A549 (cell line): ENCODE measurements at regions not wholly inside any gene's neighbourhood (a gene's known extent, or its start where the extent isn't known, plus 50 kb on each side); places are given as distances from the start of the nearest gene placed in this dataset.
"Not testable (repeated sequence)": the region's sequence is repeated elsewhere in the genome, so short reads cannot be mapped to it uniquely, and the experiment has no call there.

Experiments
- ATAC-seq, 2 experiments: fragments of 200-7000 bp in 1 of 2; fragments of >200 bp in 1 of 2; cut with Nextera tagmentation in 1 of 2; cut with Tn5 transposase in 1 of 2; 3 replicates each; pipeline versions ENCODE4 v1.8.0 to v1.9.1; 2018 to 2020; ENCODE audit warnings: mild to moderate bottlenecking in 1 of 2, moderate library complexity in 1 of 2
- CTCF ChIA-PET: fragments of 300-600 bp; sonication (Branson Sonifier 250); formaldehyde crosslinking; extraction: SDS; loops from one replicate; lab custom pipeline; 2021; ENCODE audit warnings: antibody characterized with exemption, inconsistent platforms; lab: Yijun Ruan, JAX
- POLR2A ChIA-PET: fragments of 350-600 bp; formaldehyde crosslinking; extraction: SDS; loops from one replicate; lab custom pipeline; 2021; ENCODE audit warnings: antibody characterized with exemption, inconsistent platforms; lab: Yijun Ruan, JAX
- DNase-seq, 2 experiments: peaks; one replicate each; pipeline versions ENCODE4 v3.0.0 to v3.0.0-alpha.2; 2011 to 2016; ENCODE audit warnings: low read depth in 1 of 2, low spot score in 1 of 2
- FAIRE-seq: peaks from 2 replicates; lab custom pipeline; 2011; peaks lifted over from hg19 to GRCh38; lab: Jason Lieb, UNC
- H3K27ac ChIP-seq, 2 experiments: fragments of >200 bp; sonication (Bioruptor Twin); formaldehyde crosslinking; 3 replicates each; pipeline ENCODE4 v1.5.1; 2016 to 2017
- H3K4me1 ChIP-seq: fragments of >200 bp; sonication (Bioruptor Twin); formaldehyde crosslinking; 3 replicates; pipeline ENCODE4 v1.6.1; 2016
- H3K4me2 ChIP-seq: fragments of >200 bp; sonication (Bioruptor Twin); formaldehyde crosslinking; 3 replicates; pipeline ENCODE4 v1.6.1; 2016
- H3K4me3 ChIP-seq: fragments of >200 bp; sonication (Bioruptor Twin); formaldehyde crosslinking; 3 replicates; pipeline ENCODE4 v1.5.1; 2016
- H3K9me3 ChIP-seq: fragments of >200 bp; sonication (Bioruptor Twin); formaldehyde crosslinking; 3 replicates; pipeline ENCODE4 v1.6.1; 2016
- CEBPB ChIP-seq, 2 experiments: fragments of >200 bp in 1 of 2; sonication (Bioruptor Twin) in 1 of 2; formaldehyde crosslinking in 1 of 2; IDR thresholded peaks; 2 replicates each; pipeline ENCODE4 v1.6.1; 2012 to 2016
- CHD2 ChIP-seq: fragments of 150-350 bp; IDR thresholded peaks from 2 replicates; pipeline ENCODE4 v1.6.1; 2014; ENCODE audit warnings: low read length; ENCODE audit not compliant: partially characterized antibody
- CTCF ChIP-seq: fragments of >200 bp; sonication (Bioruptor Twin); formaldehyde crosslinking; IDR thresholded peaks from 3 replicates; pipeline ENCODE4 v1.5.1; 2016
- EHMT2 ChIP-seq: fragments of 200-600 bp; sonication (generic); IDR thresholded peaks from 2 replicates; pipeline ENCODE4 v1.6.1; 2016; ENCODE audit warnings: antibody characterized with exemption, low read depth, mild to moderate bottlenecking, moderate library complexity
- ELK1 ChIP-seq: fragments of 150-350 bp; IDR thresholded peaks from 2 replicates; pipeline ENCODE4 v1.6.1; 2014; ENCODE audit warnings: low read depth, mild to moderate bottlenecking, low read length
- EP300 ChIP-seq, 2 experiments: fragments of >200 bp; sonication (Bioruptor Twin); formaldehyde crosslinking; IDR thresholded peaks; 2 replicates in 1 of 2; 3 replicates in 1 of 2; pipeline ENCODE4 v1.6.1; 2016 to 2017
- ESRRA ChIP-seq: fragments of 150-350 bp; IDR thresholded peaks from 2 replicates; pipeline ENCODE4 v1.6.1; 2014; ENCODE audit warnings: mild to moderate bottlenecking, low read length, borderline replicate concordance
- FOSB ChIP-seq: fragments of 250-450 bp; sonication (Bioruptor Pico); IDR thresholded peaks from 2 replicates; pipeline ENCODE4 v1.5.0; 2020; ENCODE audit warnings: mild to moderate bottlenecking, moderate library complexity
- FOSL2 ChIP-seq, 2 experiments: fragments of 450-650 bp in 1 of 2; fragments of >200 bp in 1 of 2; sonication (Bioruptor Twin) in 1 of 2; formaldehyde crosslinking; IDR thresholded peaks; 2 replicates each; pipeline versions ENCODE4 v1.5.0 to v1.6.1; 2016 to 2020; ENCODE audit warnings: mild to moderate bottlenecking in 1 of 2, moderate library complexity in 1 of 2
- GATA3 ChIP-seq: IDR thresholded peaks from 2 replicates; pipeline ENCODE4 v1.6.1; 2012; ENCODE audit warnings: borderline replicate concordance
- HDAC2 ChIP-seq: fragments of 200-600 bp; sonication (generic); IDR thresholded peaks from 2 replicates; pipeline ENCODE4 v1.6.1; 2016
- HMGXB4 ChIP-seq: fragments of 250-450 bp; sonication (Bioruptor Pico); IDR thresholded peaks from 2 replicates; pipeline ENCODE4 v1.5.0; 2021; ENCODE audit warnings: mild to moderate bottlenecking, moderate library complexity, borderline replicate concordance
- HOXB13 ChIP-seq: fragments of 250-450 bp; sonication (Bioruptor Pico); IDR thresholded peaks from 2 replicates; pipeline ENCODE4 v1.5.0; 2020; ENCODE audit warnings: low read depth, mild to moderate bottlenecking, moderate library complexity
- HOXB5 ChIP-seq: fragments of 250-450 bp; sonication (Bioruptor Pico); IDR thresholded peaks from 2 replicates; pipeline ENCODE4 v1.5.0; 2020; ENCODE audit warnings: mild to moderate bottlenecking, moderate library complexity
- KDM1A ChIP-seq: fragments of 200-600 bp; sonication (generic); IDR thresholded peaks from 2 replicates; pipeline ENCODE4 v1.6.1; 2016; ENCODE audit warnings: low read depth, mild to moderate bottlenecking
- MYC ChIP-seq: IDR thresholded peaks from 2 replicates; pipeline ENCODE4 v1.6.1; 2012; ENCODE audit warnings: mild to moderate bottlenecking, inconsistent platforms, low read length, improper control_type of control experiment, borderline replicate concordance
- POLR2AphosphoS2 ChIP-seq: conservative IDR thresholded peaks from 2 replicates; pipeline ENCODE4 v1.6.1; 2012; ENCODE audit warnings: low read length, improper control_type of control experiment, inconsistent platforms
- RAD21 ChIP-seq, 2 experiments: fragments of >200 bp in 1 of 2; sonication (Bioruptor Twin) in 1 of 2; formaldehyde crosslinking in 1 of 2; IDR thresholded peaks in 1 of 2; conservative IDR thresholded peaks in 1 of 2; 2 replicates in 1 of 2; 3 replicates in 1 of 2; pipeline ENCODE4 v1.6.1; 2012 to 2018; ENCODE audit warnings: inconsistent platforms in 1 of 2
- RARB ChIP-seq: fragments of 250-450 bp; sonication (Bioruptor Pico); IDR thresholded peaks from 2 replicates; pipeline ENCODE4 v1.8.0; 2021; ENCODE audit warnings: mild to moderate bottlenecking, moderate library complexity
- RCOR1 ChIP-seq: fragments of 150-350 bp; IDR thresholded peaks from 2 replicates; pipeline ENCODE4 v1.6.1; 2014; ENCODE audit warnings: antibody characterized with exemption, low read length, low read depth
- REST ChIP-seq: fragments of 200-600 bp; sonication (generic); IDR thresholded peaks from 2 replicates; pipeline ENCODE4 v1.6.1; 2016; ENCODE audit warnings: antibody characterized with exemption, mild to moderate bottlenecking, moderate library complexity
- RNF2 ChIP-seq: fragments of 200-600 bp; sonication (generic); IDR thresholded peaks from 2 replicates; pipeline ENCODE4 v1.6.1; 2016; ENCODE audit warnings: low read depth, mild to moderate bottlenecking, antibody characterized with exemption, moderate library complexity, borderline replicate concordance
- SMC3 ChIP-seq: fragments of >200 bp; sonication (Bioruptor Twin); formaldehyde crosslinking; IDR thresholded peaks from 3 replicates; pipeline ENCODE4 v1.6.1; 2018; ENCODE audit warnings: inconsistent platforms
- TFCP2L1 ChIP-seq: fragments of 250-450 bp; sonication (Bioruptor Pico); IDR thresholded peaks from 2 replicates; pipeline ENCODE4 v1.5.0; 2021; ENCODE audit warnings: mild to moderate bottlenecking
- ZC3H11A ChIP-seq: fragments of 450-650 bp; IDR thresholded peaks from 2 replicates; pipeline ENCODE4 v1.6.1; 2014; ENCODE audit warnings: antibody characterized with exemption, mild to moderate bottlenecking
- ZFP36 ChIP-seq: fragments of 450-650 bp; IDR thresholded peaks from 2 replicates; pipeline ENCODE4 v1.6.1; 2014; ENCODE audit warnings: borderline replicate concordance; ENCODE audit not compliant: partially characterized antibody
- ZSCAN20 ChIP-seq: fragments of 250-450 bp; sonication (Bioruptor Pico); IDR thresholded peaks from 2 replicates; pipeline ENCODE4 v1.8.0; 2022; ENCODE audit warnings: mild to moderate bottlenecking, moderate library complexity
- WGBS: methylation state at CpG from one replicate; pipeline ENCODE4 v1.1.6; 2017; ENCODE audit errors: missing lambda C conversion rate; 5-methylcytosine and 5-hydroxymethylcytosine counted together

GRCh38 chr7:54947266-54947665 lies 71.6 kb upstream of the EGFR start:
- no peak for FAIRE-seq
- H3K4me2 ChIP-seq = no peak overlapping the region
- no peak overlapping the region for H3K27ac ChIP-seq
- no peak overlapping the region for H3K4me3 ChIP-seq
- TF ChIP-seq RNF2 (no peak), ZSCAN20 (CRISPR knock-in tag) (no peak), ESRRA (no peak), FOSB (CRISPR knock-in tag) (no peak), EP300 (IDR thresholded peaks at IDR 0.05) (no peak), EHMT2 (no peak), ZFP36 (no peak), POLR2AphosphoS2 (no peak), HOXB13 (CRISPR knock-in tag) (no peak), CTCF (no peak), MYC (no peak), FOSL2 (IDR thresholded peaks at IDR 0.05) (no peak), FOSL2 (CRISPR knock-in tag; IDR thresholded peaks at IDR 0.05) (no peak), HDAC2 (no peak), CEBPB (IDR thresholded peaks at IDR 0.05) (no peak), ZC3H11A (no peak), TFCP2L1 (no peak), RAD21 (conservative IDR thresholded peaks at IDR 0.05 in 1 of 2, IDR thresholded peaks at IDR 0.05 in 1 of 2) (no peak), GATA3 (no peak)
- TF ChIP-seq, all 56 proteins: peak for 0
- WGBS = 80% methylated on average over 4 of the region's 4 CpGs
- Histone ChIP-seq H3K4me1 (peaks cover 6% of the 10 kb centered on the region; the same call in 2 of the 3 replicates), H3K9me3 (peaks cover 12% of the 10 kb centered on the region; the same call in 2 of the 3 replicates)
- POLR2A ChIA-PET = no interaction called here
- no peak for DNase-seq
- ATAC-seq = no peak
- CTCF ChIA-PET = interaction anchor here (0.7 to 2.3 kb wide), 2 partner anchors 12 to 173 kb away, joined by 3 to 10 read pairs; no protein-coding TSS in a partner anchor

- H3K4me2 ChIP-seq, H3K27ac ChIP-seq, H3K4me3 ChIP-seq, DNase-seq, ATAC-seq, H3K4me1 ChIP-seq, POLR2A ChIA-PET, FAIRE-seq: not testable (repeated sequence)
- H3K9me3 ChIP-seq = peaks cover 12% of the 10 kb centered on the region; the same call in 2 of the 3 replicates
- 96% methylated on average over 1 of the region's 1 CpG for whole genome bisulfite sequencing
- CTCF ChIA-PET = interaction anchor here (0.9 kb wide), 1 partner anchor 107 kb away, joined by 3 read pairs; no protein-coding TSS in a partner anchor
These were observed 69.3 kb upstream of the EGFR start for GRCh38 chr7:54949514-54949913.

GRCh38 chr7:54955296-54955695 lies 63.5 kb upstream of the EGFR start:
- TF ChIP-seq ESRRA (no peak), HOXB5 (CRISPR knock-in tag) (no peak), ELK1 (no peak), SMC3 (no peak), REST (no peak), RARB (CRISPR knock-in tag) (no peak), CHD2 (no peak), HMGXB4 (CRISPR knock-in tag) (no peak), ZFP36 (no peak), KDM1A (no peak), RCOR1 (no peak)
- TF ChIP-seq, all 56 proteins: peak for 0
- Histone ChIP-seq H3K4me3 (no peak overlapping the region), H3K27ac (no peak overlapping the region), H3K4me1 (no peaks in the 10 kb centered on the region), H3K9me3 (peaks cover 12% of the 10 kb centered on the region; the same call in 2 of the 3 replicates), H3K4me2 (no peak overlapping the region)
- 87% methylated on average over 2 of the region's 2 CpGs for WGBS
- CTCF ChIA-PET = no interaction called here
- no peak for FAIRE-seq
- POLR2A ChIA-PET = no interaction called here
- no peak for DNase-seq
- ATAC-seq = no peak
